GM12878 (cell line): ENCODE measurements at regions not wholly inside any gene's neighbourhood (a gene's known extent, or its start where the extent isn't known, plus 50 kb on each side); places are given as distances from the start of the nearest gene placed in this dataset.
A peak's percentile ranks its signal among the peaks of the same experiment; 100 is the strongest.

Source experiments
- ATAC-seq: fragments of 200-7000 bp; cut with Tn5 transposase; 3 replicates; pipeline ENCODE4 v1.9.1; 2020; ENCODE audit warnings: mild to moderate bottlenecking, moderate library complexity
- BruUV-seq: library from RNA; stranded (reverse); fragments of 400-500 nt; replicated peaks from 2 replicates; lab custom pipeline; 2021; lab: Mats Ljungman, UMichigan
- CTCF ChIA-PET: fragments of 300-600 bp; sonication (Branson Sonifier 250); formaldehyde crosslinking; extraction: SDS; loops from one replicate; lab custom pipeline; 2021; ENCODE audit warnings: inconsistent platforms; lab: Yijun Ruan, JAX
- POLR2A ChIA-PET: fragments of 350-600 bp; formaldehyde crosslinking; extraction: SDS; loops from one replicate; lab custom pipeline; 2021; ENCODE audit warnings: inconsistent platforms; lab: Charles Lee
- RAD21 ChIA-PET: fragments of 300-600 bp; sonication (Branson Sonifier 250); formaldehyde crosslinking; loops from one replicate; lab custom pipeline; 2023; ENCODE audit warnings: antibody characterized with exemption; ENCODE audit not compliant: unreplicated experiment; lab: Charles Lee
- SMC1A ChIA-PET: fragments of 300-600 bp; sonication (Branson Sonifier 250); formaldehyde crosslinking; loops from one replicate; lab custom pipeline; 2023; ENCODE audit not compliant: unreplicated experiment, uncharacterized antibody; lab: Charles Lee
- DNase-seq: peaks from one replicate; pipeline ENCODE4 v3.0.0-alpha.2; 2011; ENCODE audit warnings: low read depth, low spot score
- FAIRE-seq: peaks from 3 replicates; lab custom pipeline; 2011; peaks lifted over from hg19 to GRCh38; lab: Jason Lieb, UNC
- H2AFZ ChIP-seq: 2 replicates; pipeline ENCODE4 v1.6.0; 2011; ENCODE audit warnings: low read depth, low read length, control low read depth; ENCODE audit not compliant: control insufficient read depth
- H3K27ac ChIP-seq: 2 replicates; pipeline ENCODE4 v1.5.1; 2011; ENCODE audit warnings: control low read depth; ENCODE audit not compliant: control insufficient read depth, insufficient read depth
- H3K27me3 ChIP-seq, 2 experiments: replicated peaks in 1 of 2; 2 replicates each; pipeline versions ENCODE4 v1.6.0 to v1.6.1; 2011; ENCODE audit warnings: low read length in 1 of 2; ENCODE audit not compliant: control insufficient read depth in 2 of 2, insufficient read depth in 2 of 2
- H3K36me3 ChIP-seq, 2 experiments: 2 replicates each; pipeline ENCODE4 v1.5.1; 2011; ENCODE audit warnings: low read length in 1 of 2; ENCODE audit not compliant: control insufficient read depth in 2 of 2, insufficient read depth in 2 of 2
- H3K4me1 ChIP-seq: 2 replicates; pipeline ENCODE4 v1.6.1; 2011; ENCODE audit warnings: mild to moderate bottlenecking, low read length, moderate library complexity, mixed read lengths; ENCODE audit not compliant: control insufficient read depth, insufficient read depth
- H3K4me2 ChIP-seq: 2 replicates; pipeline ENCODE4 v1.6.0; 2011; ENCODE audit warnings: control low read depth; ENCODE audit not compliant: control insufficient read depth, insufficient read depth
- H3K4me3 ChIP-seq: fragments of 200-600 bp; sonication (generic); 2 replicates; pipeline ENCODE4 v1.5.1; 2016
- H3K79me2 ChIP-seq: 2 replicates; pipeline ENCODE4 v1.6.0; 2011; ENCODE audit warnings: low read length; ENCODE audit not compliant: control insufficient read depth, insufficient read depth
- H3K9ac ChIP-seq: 2 replicates; pipeline ENCODE4 v1.8.0; 2011; ENCODE audit warnings: low read length, control low read depth, mixed read lengths; ENCODE audit not compliant: control insufficient read depth, insufficient read depth
- H3K9me3 ChIP-seq: replicated peaks from 3 replicates; pipeline ENCODE4 v1.5.1; 2011; ENCODE audit warnings: mild to moderate bottlenecking, low read length; ENCODE audit not compliant: control insufficient read depth, insufficient read depth
- H4K20me1 ChIP-seq: 2 replicates; pipeline ENCODE4 v1.6.0; 2011; ENCODE audit not compliant: control insufficient read depth, insufficient read depth
- CEBPB ChIP-seq, 2 experiments: fragments of 150-350 bp in 1 of 2; IDR thresholded peaks; 2 replicates each; pipeline ENCODE4 v1.6.1; 2012 to 2014; ENCODE audit warnings: low read depth in 2 of 2, low read length in 2 of 2, borderline replicate concordance in 1 of 2, inconsistent platforms in 1 of 2
- RELA ChIP-seq: fragments of 450-650 bp; IDR thresholded peaks from 2 replicates; pipeline ENCODE4 v1.8.0; 2014; ENCODE audit warnings: borderline replicate concordance; ENCODE audit not compliant: partially characterized antibody
- SPI1 ChIP-seq: IDR thresholded peaks from 2 replicates; pipeline ENCODE4 v1.6.1; 2011; ENCODE audit warnings: low read depth, mild to moderate bottlenecking, low read length, moderate library complexity, borderline replicate concordance; ENCODE audit not compliant: insufficient read depth
- ZNF217 ChIP-seq: fragments of 450-650 bp; IDR thresholded peaks from 2 replicates; pipeline ENCODE4 v1.6.1; 2017; ENCODE audit warnings: antibody characterized with exemption, mild to moderate bottlenecking
- WGBS: methylation state at CpG from one replicate; pipeline ENCODE4 v1.1.6; 2016; ENCODE audit warnings: low lambda C conversion rate; ENCODE audit not compliant: insufficient replicate concordance, insufficient coverage; ENCODE audit errors: missing lambda C conversion rate; 5-methylcytosine and 5-hydroxymethylcytosine counted together
- in situ Hi-C: fragments of 300-500 bp; cut with MboI; formaldehyde crosslinking; loops from 9 replicates; pipeline ENCODE4 v1.14.3; 2018; ENCODE audit warnings: mixed read lengths
- intact Hi-C: fragments of 100-400 bp; cut with micrococcal nuclease; formaldehyde crosslinking; loops from one replicate; pipeline ENCODE4 v1.14.2; 2022; ENCODE audit not compliant: unreplicated experiment
- TF ChIP-seq, protein P1 (sequence below): fragments of 150-350 bp; IDR thresholded peaks from 2 replicates; pipeline ENCODE4 v1.6.1; 2016; ENCODE audit warnings: low read depth, low read length

DNA sequence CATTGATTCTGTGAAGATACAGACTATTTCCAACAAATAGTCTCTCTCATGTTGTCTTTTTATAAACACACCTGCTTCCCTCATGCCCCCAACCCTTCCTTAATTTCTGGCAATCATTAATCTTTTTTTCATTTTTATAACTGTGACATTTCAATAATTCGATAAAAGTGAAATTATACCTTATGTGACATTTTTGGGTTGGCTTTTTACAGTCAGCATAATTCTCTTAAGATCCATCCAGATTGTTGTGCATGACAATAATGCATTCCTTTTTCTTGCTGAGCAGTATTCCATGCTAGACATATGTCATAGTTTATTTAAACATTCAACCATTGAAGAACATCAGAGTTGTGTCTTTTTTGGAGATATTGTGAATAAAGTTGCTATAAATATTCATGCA, 541.8 kb upstream of the VRK2 start:
- DNase-seq, result no peak
- ATAC-seq, result no peak
- no peak overlapping the region for H3K9ac ChIP-seq
- POLR2A ChIA-PET, result no interaction called here
- TF ChIP-seq ZNF217, result no peak
- no peak for TF ChIP-seq CEBPB (IDR thresholded peaks at IDR 0.05; ENCODE audit: borderline replicate concordance in 1 of 2, low read depth in 2 of 2, low read length in 2 of 2)
- TF ChIP-seq SPI1, result no peak
- no peak for TF ChIP-seq RELA
- TF ChIP-seq, protein P1, sequence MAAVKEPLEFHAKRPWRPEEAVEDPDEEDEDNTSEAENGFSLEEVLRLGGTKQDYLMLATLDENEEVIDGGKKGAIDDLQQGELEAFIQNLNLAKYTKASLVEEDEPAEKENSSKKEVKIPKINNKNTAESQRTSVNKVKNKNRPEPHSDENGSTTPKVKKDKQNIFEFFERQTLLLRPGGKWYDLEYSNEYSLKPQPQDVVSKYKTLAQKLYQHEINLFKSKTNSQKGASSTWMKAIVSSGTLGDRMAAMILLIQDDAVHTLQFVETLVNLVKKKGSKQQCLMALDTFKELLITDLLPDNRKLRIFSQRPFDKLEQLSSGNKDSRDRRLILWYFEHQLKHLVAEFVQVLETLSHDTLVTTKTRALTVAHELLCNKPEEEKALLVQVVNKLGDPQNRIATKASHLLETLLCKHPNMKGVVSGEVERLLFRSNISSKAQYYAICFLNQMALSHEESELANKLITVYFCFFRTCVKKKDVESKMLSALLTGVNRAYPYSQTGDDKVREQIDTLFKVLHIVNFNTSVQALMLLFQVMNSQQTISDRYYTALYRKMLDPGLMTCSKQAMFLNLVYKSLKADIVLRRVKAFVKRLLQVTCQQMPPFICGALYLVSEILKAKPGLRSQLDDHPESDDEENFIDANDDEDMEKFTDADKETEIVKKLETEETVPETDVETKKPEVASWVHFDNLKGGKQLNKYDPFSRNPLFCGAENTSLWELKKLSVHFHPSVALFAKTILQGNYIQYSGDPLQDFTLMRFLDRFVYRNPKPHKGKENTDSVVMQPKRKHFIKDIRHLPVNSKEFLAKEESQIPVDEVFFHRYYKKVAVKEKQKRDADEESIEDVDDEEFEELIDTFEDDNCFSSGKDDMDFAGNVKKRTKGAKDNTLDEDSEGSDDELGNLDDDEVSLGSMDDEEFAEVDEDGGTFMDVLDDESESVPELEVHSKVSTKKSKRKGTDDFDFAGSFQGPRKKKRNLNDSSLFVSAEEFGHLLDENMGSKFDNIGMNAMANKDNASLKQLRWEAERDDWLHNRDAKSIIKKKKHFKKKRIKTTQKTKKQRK, result no peak
- TF ChIP-seq, all 136 proteins: peak for 0
- in situ Hi-C loops, result loop anchor here (10.0 to 25.0 kb wide), 2 partner anchors 1320 to 1792 kb away; partner anchors contain the start of gene CCDC85A
- Histone ChIP-seq H3K36me3 (no peaks in the 10 kb centered on the region), H2AFZ (no peak overlapping the region), H3K4me2 (no peak overlapping the region), H3K4me1 (no peaks in the 10 kb centered on the region), H3K27ac (no peak overlapping the region), H3K9me3 (no peaks in the 10 kb centered on the region), H3K4me3 (no peak overlapping the region), H3K27me3 (no peaks in the 10 kb centered on the region), H3K79me2 (no peaks in the 10 kb centered on the region), H4K20me1 (no peaks in the 10 kb centered on the region)
- WGBS, result 5% methylated on average over 1 of the region's 1 CpG
- intact Hi-C loops, result no loop called here
- BruUV-seq, result no TSS peak
- CTCF ChIA-PET, result no interaction called here
- peak; percentile 38 for FAIRE-seq
- SMC1A ChIA-PET, result no interaction called here
- RAD21 ChIA-PET, result no interaction called here
